H9 (cell line): ENCODE measurements at regions not wholly inside any gene's neighbourhood (a gene's known extent, or its start where the extent isn't known, plus 50 kb on each side); places are given as distances from the start of the nearest gene placed in this dataset.

Experiments used
- DNase-seq: peaks from one replicate; pipeline ENCODE4 v3.0.0-alpha.2; 2017
- H2AFZ ChIP-seq: one replicate; pipeline ENCODE4 v1.6.1; 2013; ENCODE audit warnings: mild to moderate bottlenecking, low read length, control low read depth, moderate library complexity
- H2AK5ac ChIP-seq: 2 replicates; pipeline ENCODE4 v1.6.1; 2013; ENCODE audit warnings: low read length, control low read depth, mixed read lengths; ENCODE audit not compliant: insufficient read length
- H2BK120ac ChIP-seq: one replicate; pipeline ENCODE4 v1.6.1; 2013; ENCODE audit warnings: low read depth, mild to moderate bottlenecking, low read length, control low read depth, inconsistent platforms; ENCODE audit not compliant: poor library complexity, severe bottlenecking
- H2BK12ac ChIP-seq: 2 replicates; pipeline ENCODE4 v1.6.1; 2013; ENCODE audit warnings: low read length, control low read depth, mixed read lengths, low read depth; ENCODE audit not compliant: insufficient read length
- H2BK15ac ChIP-seq: 2 replicates; pipeline ENCODE4 v1.6.1; 2013; ENCODE audit warnings: low read depth, low read length, control low read depth
- H2BK20ac ChIP-seq: one replicate; pipeline ENCODE4 v1.6.1; 2013; ENCODE audit warnings: low read depth, mild to moderate bottlenecking, low read length, control low read depth, inconsistent platforms; ENCODE audit not compliant: poor library complexity, severe bottlenecking
- H2BK5ac ChIP-seq: 2 replicates; pipeline ENCODE4 v1.6.1; 2013; ENCODE audit warnings: low read length, control low read depth, mixed read lengths; ENCODE audit not compliant: insufficient read length
- H3K14ac ChIP-seq: 2 replicates; pipeline ENCODE4 v1.6.1; 2013; ENCODE audit warnings: low read length, control low read depth; ENCODE audit not compliant: insufficient read depth
- H3K18ac ChIP-seq: 2 replicates; pipeline ENCODE4 v1.6.1; 2013; ENCODE audit warnings: low read depth, mild to moderate bottlenecking, mixed read lengths, low read length, control low read depth; ENCODE audit not compliant: insufficient read length
- H3K23ac ChIP-seq: 2 replicates; pipeline ENCODE4 v1.6.1; 2013; ENCODE audit warnings: low read length, control low read depth, mixed read lengths, low read depth; ENCODE audit not compliant: insufficient read length
- H3K23me2 ChIP-seq: 2 replicates; pipeline ENCODE4 v1.6.1; 2013; ENCODE audit warnings: low read depth, mild to moderate bottlenecking, mixed read lengths, low read length, control low read depth; ENCODE audit not compliant: insufficient read length, poor library complexity, severe bottlenecking
- H3K27ac ChIP-seq: 2 replicates; pipeline ENCODE4 v1.5.1; 2013; ENCODE audit warnings: low read length, control low read depth, mixed read lengths, low read depth; ENCODE audit not compliant: insufficient read length
- H3K27me3 ChIP-seq: 2 replicates; pipeline ENCODE4 v1.6.1; 2013; ENCODE audit warnings: low read length, control low read depth, inconsistent platforms; ENCODE audit not compliant: insufficient read depth
- H3K4ac ChIP-seq: 2 replicates; pipeline ENCODE4 v1.6.1; 2013; ENCODE audit warnings: low read depth, mild to moderate bottlenecking, control low read depth, inconsistent platforms, low read length, moderate library complexity
- H3K4me1 ChIP-seq: 2 replicates; pipeline ENCODE4 v1.6.1; 2013; ENCODE audit warnings: low read length, control low read depth, inconsistent platforms; ENCODE audit not compliant: insufficient read depth
- H3K4me2 ChIP-seq: 2 replicates; pipeline ENCODE4 v1.6.1; 2013; ENCODE audit warnings: low read length, control low read depth, mixed read lengths; ENCODE audit not compliant: insufficient read length, insufficient read depth
- H3K56ac ChIP-seq: 2 replicates; pipeline ENCODE4 v1.6.1; 2013; ENCODE audit warnings: low read depth, mild to moderate bottlenecking, mixed read lengths, low read length, control low read depth; ENCODE audit not compliant: insufficient read length
- H3K79me1 ChIP-seq: 2 replicates; pipeline ENCODE4 v1.6.1; 2013; ENCODE audit warnings: low read depth, mild to moderate bottlenecking, moderate library complexity, low read length, control low read depth, inconsistent platforms; ENCODE audit not compliant: insufficient read depth, poor library complexity, severe bottlenecking
- H3K79me2 ChIP-seq: 2 replicates; pipeline ENCODE4 v1.6.1; 2013; ENCODE audit warnings: low read length, control low read depth, inconsistent platforms; ENCODE audit not compliant: insufficient read depth
- H3K9ac ChIP-seq: 2 replicates; pipeline ENCODE4 v1.6.1; 2013; ENCODE audit warnings: low read length, control low read depth, mixed read lengths; ENCODE audit not compliant: insufficient read length; ENCODE audit errors: extremely low read depth
- H3K9me3 ChIP-seq: one replicate; pipeline ENCODE4 v1.6.1; 2013; ENCODE audit warnings: low read depth, low read length, inconsistent platforms; ENCODE audit not compliant: control insufficient read depth
- H3T11ph ChIP-seq: one replicate; pipeline ENCODE4 v1.6.1; 2013; ENCODE audit warnings: mild to moderate bottlenecking, low read length, control low read depth, inconsistent platforms
- H4K20me1 ChIP-seq: one replicate; pipeline ENCODE4 v1.6.1; 2013; ENCODE audit not compliant: control insufficient read depth, insufficient read length, insufficient read depth
- H4K5ac ChIP-seq: 2 replicates; pipeline ENCODE4 v1.6.1; 2013; ENCODE audit warnings: low read depth, mild to moderate bottlenecking, mixed read lengths, low read length, control low read depth; ENCODE audit not compliant: insufficient read length
- H4K8ac ChIP-seq: replicated peaks from 2 replicates; pipeline ENCODE4 v1.6.1; 2013; ENCODE audit warnings: low read length, control low read depth, mixed read lengths, low read depth; ENCODE audit not compliant: insufficient read length
- H4K91ac ChIP-seq: 2 replicates; pipeline ENCODE4 v1.6.1; 2013; ENCODE audit warnings: low read depth, mild to moderate bottlenecking, moderate library complexity, mixed read lengths, low read length, control low read depth; ENCODE audit not compliant: insufficient read length
- H3K27ac Mint-ChIP-seq, 3 experiments: 2 replicates in 2 of 3; 3 replicates in 1 of 3; pipeline ENCODE4 v1.8.0; 2020 to 2021; ENCODE audit warnings: mixed read lengths in 3 of 3, mild to moderate bottlenecking in 1 of 3, moderate library complexity in 1 of 3
- H3K27me3 Mint-ChIP-seq: 2 replicates; pipeline ENCODE4 v1.8.0; 2021; ENCODE audit warnings: low read depth, mild to moderate bottlenecking, moderate library complexity, mixed read lengths
- H3K36me3 Mint-ChIP-seq, 3 experiments: 2 replicates in 2 of 3; 3 replicates in 1 of 3; pipeline ENCODE4 v1.8.0; 2020 to 2021; ENCODE audit warnings: low read depth in 3 of 3, mixed read lengths in 3 of 3; ENCODE audit not compliant: insufficient read depth in 1 of 3
- H3K4me1 Mint-ChIP-seq, 2 experiments: 2 replicates each; pipeline ENCODE4 v1.8.0; 2020; ENCODE audit warnings: mixed read lengths in 2 of 2
- H3K4me3 Mint-ChIP-seq, 2 experiments: 2 replicates in 1 of 2; 3 replicates in 1 of 2; pipeline ENCODE4 v1.8.0; 2020 to 2021; ENCODE audit warnings: mild to moderate bottlenecking in 2 of 2, mixed read lengths in 2 of 2, moderate library complexity in 1 of 2
- H3K9me3 Mint-ChIP-seq, 2 experiments: 2 replicates in 1 of 2; 3 replicates in 1 of 2; pipeline ENCODE4 v1.8.0; 2020; ENCODE audit warnings: mild to moderate bottlenecking in 2 of 2, mixed read lengths in 2 of 2, moderate library complexity in 1 of 2
- CTCF ChIP-seq: fragments of 200-600 bp; sonication (generic); conservative IDR thresholded peaks from 3 replicates; pipeline ENCODE4 v1.8.0; 2021; ENCODE audit warnings: antibody characterized with exemption, mild to moderate bottlenecking
- WGBS: extraction: QIAGEN DNeasy Blood & Tissue Kit; methylation state at CpG from one replicate; pipeline ENCODE4 v1.1.7; 2013; ENCODE audit warnings: missing lambda C conversion rate, low lambda C conversion rate, mixed read lengths; ENCODE audit not compliant: insufficient read length; ENCODE audit errors: extremely low coverage; 5-methylcytosine and 5-hydroxymethylcytosine counted together

GRCh38 chr16:66300501-66300900 is 66.0 kb upstream of the CDH5 start:
- Histone ChIP-seq H3K23me2 (no peaks in the 10 kb centered on the region), H2BK20ac (no peak overlapping the region), H3K23ac (no peak overlapping the region), H3T11ph (no peak overlapping the region), H3K4me2 (no peak overlapping the region), H3K27ac (no peak overlapping the region), H3K4me1 (no peaks in the 10 kb centered on the region), H3K9me3 (no peaks in the 10 kb centered on the region), H3K18ac (no peak overlapping the region), H4K20me1 (no peaks in the 10 kb centered on the region), H2BK120ac (no peak overlapping the region), H3K79me1 (no peaks in the 10 kb centered on the region), H4K5ac (no peak overlapping the region), H3K9ac (no peak overlapping the region), H3K79me2 (no peaks in the 10 kb centered on the region), H4K8ac (no peak overlapping the region), H3K14ac (no peak overlapping the region), H2BK12ac (no peak overlapping the region), H2BK5ac (no peak overlapping the region), H2AFZ (no peak overlapping the region), H3K27me3 (no peaks in the 10 kb centered on the region), H3K56ac (no peak overlapping the region), H4K91ac (no peak overlapping the region), H2AK5ac (no peak overlapping the region), H2BK15ac (no peak overlapping the region), H3K4ac (no peak overlapping the region)
- Mint-ChIP-seq H3K27ac (no peak overlapping the region), H3K4me1 (peaks cover 5 to 7% of the 10 kb centered on the region in 2 experiments), H3K9me3 (peaks cover 0 to 1% of the 10 kb centered on the region in 2 experiments; a peak in 1 of 5 replicates), H3K4me3 (no peak overlapping the region), H3K27me3 (peaks cover 20% of the 10 kb centered on the region), H3K36me3 (no peaks in the 10 kb centered on the region; a peak in 1 of 7 replicates)
- no CpG with 5 or more reads among the region's 1 CpG for WGBS
- no peak for DNase-seq
- TF ChIP-seq CTCF = no peak
